Fibroblast of the aortic adventitia (primary cell): ENCODE measurements at regions not wholly inside any gene's neighbourhood (a gene's known extent, or its start where the extent isn't known, plus 50 kb on each side); places are given as distances from the start of the nearest gene placed in this dataset.
A peak's percentile ranks its signal among the peaks of the same experiment; 100 is the strongest.
"Not testable (repeated sequence)": the region's sequence is repeated elsewhere in the genome, so short reads cannot be mapped to it uniquely, and the experiment has no call there.

Experiments used
- DNase-seq: peaks from one replicate; pipeline ENCODE4 v3.0.0-alpha.2; 2010; ENCODE audit warnings: low read depth
- H3K4me3 ChIP-seq: 2 replicates; pipeline ENCODE4 v1.5.1; 2011; ENCODE audit warnings: low read depth, mild to moderate bottlenecking, control low read depth, low read length, moderate library complexity
- TF ChIP-seq, protein P1 (sequence below): IDR thresholded peaks from 2 replicates; pipeline ENCODE4 v1.5.1; 2011; ENCODE audit warnings: mild to moderate bottlenecking, low read length, control low read depth, inconsistent platforms; ENCODE audit not compliant: insufficient read depth

DNA sequence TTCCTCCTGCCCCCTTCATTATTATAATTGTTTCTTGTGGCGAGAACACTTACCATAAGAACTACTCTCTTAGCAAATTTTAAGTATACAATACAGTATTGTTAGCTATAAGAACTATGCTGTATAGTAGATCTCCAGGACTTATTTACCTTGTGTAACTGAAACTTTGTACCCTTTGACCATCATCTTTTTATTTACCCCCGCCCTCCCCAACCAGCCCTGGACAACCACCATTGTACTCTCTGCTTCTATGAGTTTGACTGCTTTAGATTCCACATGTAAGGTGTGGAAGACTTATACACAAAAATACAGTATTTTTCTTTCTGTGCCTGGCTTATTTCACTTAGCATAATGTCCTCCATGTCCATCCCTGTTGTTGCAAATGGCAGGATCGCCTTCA is 161.1 kb downstream of the PHF8 start:
- no peak overlapping the region for H3K4me3 ChIP-seq
- TF ChIP-seq, protein P1, sequence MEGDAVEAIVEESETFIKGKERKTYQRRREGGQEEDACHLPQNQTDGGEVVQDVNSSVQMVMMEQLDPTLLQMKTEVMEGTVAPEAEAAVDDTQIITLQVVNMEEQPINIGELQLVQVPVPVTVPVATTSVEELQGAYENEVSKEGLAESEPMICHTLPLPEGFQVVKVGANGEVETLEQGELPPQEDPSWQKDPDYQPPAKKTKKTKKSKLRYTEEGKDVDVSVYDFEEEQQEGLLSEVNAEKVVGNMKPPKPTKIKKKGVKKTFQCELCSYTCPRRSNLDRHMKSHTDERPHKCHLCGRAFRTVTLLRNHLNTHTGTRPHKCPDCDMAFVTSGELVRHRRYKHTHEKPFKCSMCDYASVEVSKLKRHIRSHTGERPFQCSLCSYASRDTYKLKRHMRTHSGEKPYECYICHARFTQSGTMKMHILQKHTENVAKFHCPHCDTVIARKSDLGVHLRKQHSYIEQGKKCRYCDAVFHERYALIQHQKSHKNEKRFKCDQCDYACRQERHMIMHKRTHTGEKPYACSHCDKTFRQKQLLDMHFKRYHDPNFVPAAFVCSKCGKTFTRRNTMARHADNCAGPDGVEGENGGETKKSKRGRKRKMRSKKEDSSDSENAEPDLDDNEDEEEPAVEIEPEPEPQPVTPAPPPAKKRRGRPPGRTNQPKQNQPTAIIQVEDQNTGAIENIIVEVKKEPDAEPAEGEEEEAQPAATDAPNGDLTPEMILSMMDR = no peak
- no peak for DNase-seq

DNA sequence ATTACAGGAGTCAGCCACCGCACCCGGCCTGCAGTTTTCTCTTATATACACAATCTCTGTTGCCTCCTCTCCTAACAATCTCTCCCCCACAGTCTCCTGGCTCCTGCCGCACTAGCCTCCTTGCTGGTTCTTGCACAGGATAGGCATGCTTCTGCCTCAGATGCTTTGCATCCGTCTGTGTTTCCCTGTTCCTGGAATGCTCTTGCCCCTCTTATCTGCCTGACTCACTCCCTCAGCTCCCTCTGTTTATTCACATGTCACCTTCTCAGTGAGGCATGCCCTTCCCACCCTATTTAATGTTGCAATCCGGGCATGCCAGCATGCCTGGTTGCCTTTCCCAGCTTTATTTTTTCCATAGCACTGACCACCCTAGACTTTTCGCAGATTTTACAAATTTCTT is 161.9 kb downstream of the PHF8 start:
- TF ChIP-seq, protein P1 = no peak
- no peak overlapping the region for H3K4me3 ChIP-seq
- DNase-seq = peak; percentile 93

GRCh38 chrX:53880786-53881185 is 163.5 kb downstream of the PHF8 start:
- DNase-seq, H3K4me3 ChIP-seq: not testable (repeated sequence)

DNA sequence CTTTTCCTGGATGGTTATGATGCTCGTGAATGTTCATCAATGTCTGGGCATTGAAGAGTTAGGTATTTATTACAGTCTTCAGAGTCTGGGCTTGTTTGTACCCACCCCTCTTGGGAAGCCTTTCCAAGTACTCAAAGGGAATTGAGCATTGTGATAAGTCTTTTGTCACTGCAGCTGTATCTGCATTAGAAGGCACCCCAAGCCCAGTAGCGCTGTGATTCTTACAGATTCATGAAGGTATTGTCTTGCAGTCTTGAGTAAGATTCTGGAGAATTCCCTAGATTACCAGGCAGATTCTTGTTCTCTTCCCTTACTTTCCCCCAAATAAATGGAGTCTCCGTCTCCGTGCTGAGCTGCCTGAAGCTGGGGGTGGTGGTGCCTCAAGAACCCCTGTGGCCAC is 173.4 kb upstream of the HUWE1 start:
- no peak for DNase-seq
- TF ChIP-seq, protein P1 = no peak
- H3K4me3 ChIP-seq = no peak overlapping the region

GRCh38 chrX:53831662-53832635 is 145.4 kb upstream of the HUWE1 start:
- no peak overlapping the region for H3K4me3 ChIP-seq
- TF ChIP-seq, protein P1 = peak; percentile 51
- DNase-seq = peak; percentile 38

DNA sequence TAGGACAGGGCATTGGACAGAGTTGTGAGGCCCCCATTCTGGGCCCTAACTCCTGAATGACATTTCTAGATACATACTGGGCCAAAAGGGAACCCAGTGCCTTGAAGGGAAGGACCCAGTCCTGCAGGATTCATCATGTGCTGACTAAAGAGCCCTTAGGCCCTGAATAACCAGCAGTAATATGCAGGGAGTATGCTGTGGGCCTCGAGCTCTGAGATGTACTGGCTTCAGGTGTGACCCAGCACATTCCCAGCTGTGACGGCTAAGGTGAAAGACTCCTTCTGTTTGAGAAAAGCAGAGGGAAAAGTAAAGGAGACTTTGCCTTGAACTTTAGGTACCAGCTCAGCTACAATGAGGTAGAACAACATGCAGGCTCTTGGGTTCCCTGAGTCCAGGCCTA is 138.2 kb upstream of the HUWE1 start:
- no peak overlapping the region for H3K4me3 ChIP-seq
- TF ChIP-seq, protein P1 = no peak
- DNase-seq = no peak

DNA sequence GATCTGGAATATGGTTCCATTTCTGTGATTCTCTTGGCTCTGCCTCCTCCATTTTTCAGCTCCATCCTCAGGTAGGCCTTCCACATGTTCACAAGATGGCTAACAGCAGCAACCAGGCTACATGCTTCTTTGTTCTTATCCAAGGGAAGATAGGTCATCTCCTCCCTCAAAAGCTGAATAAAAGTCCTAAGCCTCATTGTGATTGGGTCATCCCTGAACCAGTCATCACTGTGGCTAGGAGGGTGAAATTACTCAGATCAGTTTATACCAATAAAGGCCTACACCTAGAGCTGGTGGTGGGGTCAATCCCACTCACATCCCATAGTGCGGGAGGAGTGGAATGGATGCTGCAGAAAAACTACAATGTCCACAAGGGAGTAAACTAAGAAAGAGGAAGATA is 131.6 kb upstream of the HUWE1 start:
- H3K4me3 ChIP-seq, DNase-seq: not testable (repeated sequence)

DNA sequence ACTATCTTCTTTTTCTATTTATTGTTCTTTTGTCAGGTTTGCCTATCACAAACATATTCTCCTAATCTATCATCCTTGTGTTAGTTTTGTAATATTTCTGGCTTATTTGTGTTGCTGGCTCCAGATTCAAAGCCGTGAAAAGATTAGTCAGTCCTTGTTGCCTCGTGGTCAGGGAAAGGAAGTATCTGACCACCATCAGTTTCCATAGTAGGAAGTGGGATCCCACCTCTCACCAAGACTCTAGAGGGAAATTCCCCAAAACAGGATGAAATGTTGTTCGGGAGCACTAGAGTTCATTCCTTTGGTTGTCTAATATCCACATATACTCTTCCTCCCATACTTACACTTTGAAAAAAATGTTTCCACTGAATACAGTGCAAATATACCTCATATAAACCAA is 131.0 kb upstream of the HUWE1 start:
- DNase-seq = no peak
- TF ChIP-seq, protein P1 = no peak
- no peak overlapping the region for H3K4me3 ChIP-seq
